H1 (cell line): ENCODE measurements at regions not wholly inside any gene's neighbourhood (a gene's known extent, or its start where the extent isn't known, plus 50 kb on each side); places are given as distances from the start of the nearest gene placed in this dataset.

ENCODE experiments used
- EGR1 ChIP-seq: IDR thresholded peaks from 2 replicates; pipeline ENCODE4 v1.6.1; 2011; ENCODE audit warnings: low read depth, low read length, borderline replicate concordance
- SIX5 ChIP-seq: IDR thresholded peaks from 2 replicates; pipeline ENCODE4 v1.6.1; 2011; ENCODE audit warnings: mild to moderate bottlenecking, low read depth, low read length
- SUZ12 ChIP-seq: fragments of 200-600 bp; sonication (generic); IDR thresholded peaks from 2 replicates; pipeline ENCODE4 v1.6.1; 2012; ENCODE audit warnings: mild to moderate bottlenecking, inconsistent platforms, low read length, moderate library complexity, mixed read lengths

- TF ChIP-seq SIX5 (no peak), SUZ12 (no peak), EGR1 (no peak)
These were observed 261.8 kb downstream of the BTG1 start (continued) for GRCh38 chr12:91883811-91884210.
